Activated CD8-positive, alpha-beta T cell treated with anti-CD3 and anti-CD28 coated beads, Interleukin-2, amount 10 ng/mL, durations not matched to agents 7 days and 5 days (primary cell): ENCODE measurements at regions not wholly inside any gene's neighbourhood (a gene's known extent, or its start where the extent isn't known, plus 50 kb on each side); places are given as distances from the start of the nearest gene placed in this dataset.
"Not testable (repeated sequence)": the region's sequence is repeated elsewhere in the genome, so short reads cannot be mapped to it uniquely, and the experiment has no call there.

Source experiments
- ATAC-seq: fragments of 150-1000 bp; cut with Tn5 transposase; one replicate; pipeline ENCODE4 v1.10.0; 2021; ENCODE audit warnings: moderate library complexity
- CTCF ChIA-PET: fragments of 350-600 bp; sonication (Branson Sonifier 250); formaldehyde crosslinking; loops from one replicate; lab custom pipeline; 2021; ENCODE audit warnings: antibody characterized with exemption; lab: Charles Lee
- POLR2A ChIA-PET: fragments of 350-600 bp; sonication (Branson Sonifier 250); formaldehyde crosslinking; loops from one replicate; lab custom pipeline; 2021; ENCODE audit warnings: antibody characterized with exemption; lab: Charles Lee
- DNase-seq: peaks from one replicate; pipeline ENCODE4 v3.0.0-alpha.2; 2020
- H3K27ac Mint-ChIP-seq: one replicate; pipeline ENCODE4 v1.8.0; 2021; ENCODE audit warnings: mild to moderate bottlenecking, mixed read lengths
- H3K27me3 Mint-ChIP-seq: one replicate; pipeline ENCODE4 v1.8.0; 2021; ENCODE audit warnings: low read depth, mixed read lengths
- H3K36me3 Mint-ChIP-seq: one replicate; pipeline ENCODE4 v1.8.0; 2021; ENCODE audit warnings: low read depth, mixed read lengths
- H3K4me1 Mint-ChIP-seq: one replicate; pipeline ENCODE4 v1.8.0; 2021; ENCODE audit warnings: low read depth, mixed read lengths
- H3K4me3 Mint-ChIP-seq: one replicate; pipeline ENCODE4 v1.8.0; 2021; ENCODE audit warnings: mild to moderate bottlenecking, mixed read lengths
- H3K9me3 Mint-ChIP-seq: one replicate; pipeline ENCODE4 v1.8.0; 2022; ENCODE audit warnings: mixed read lengths; ENCODE audit not compliant: insufficient read depth

- H3K4me3 Mint-ChIP-seq, result no peak overlapping the region
- POLR2A ChIA-PET, result no interaction called here
- no peak for DNase-seq
- no peaks in the 10 kb centered on the region for H3K4me1 Mint-ChIP-seq
- peaks cover 10% of the 10 kb centered on the region for H3K9me3 Mint-ChIP-seq
- ATAC-seq, result no peak
- H3K27me3 Mint-ChIP-seq, result no peaks in the 10 kb centered on the region
- CTCF ChIA-PET, result no interaction called here
- H3K27ac Mint-ChIP-seq, result no peak overlapping the region
- no peaks in the 10 kb centered on the region for H3K36me3 Mint-ChIP-seq
These were observed 249.9 kb upstream of the THUMPD2 start for GRCh38 chr2:40028792-40029488.

GRCh38 chr2:40027968-40028367, 248.9 kb upstream of the THUMPD2 start:
- ATAC-seq (no peak), DNase-seq (no peak)
- Mint-ChIP-seq H3K27ac (no peak overlapping the region), H3K4me3 (no peak overlapping the region), H3K27me3 (no peaks in the 10 kb centered on the region), H3K4me1 (no peaks in the 10 kb centered on the region), H3K36me3 (no peaks in the 10 kb centered on the region), H3K9me3 (peaks cover 6% of the 10 kb centered on the region)
- CTCF ChIA-PET, result no interaction called here
- POLR2A ChIA-PET, result no interaction called here

- H3K9me3 Mint-ChIP-seq, result peaks cover 26% of the 10 kb centered on the region
- POLR2A ChIA-PET, H3K4me3 Mint-ChIP-seq, H3K36me3 Mint-ChIP-seq, H3K27ac Mint-ChIP-seq, H3K4me1 Mint-ChIP-seq, H3K27me3 Mint-ChIP-seq, DNase-seq, CTCF ChIA-PET, ATAC-seq: not testable (repeated sequence)
These were observed 246.2 kb upstream of the THUMPD2 start for GRCh38 chr2:40025276-40025675.

- peaks cover 33% of the 10 kb centered on the region for H3K9me3 Mint-ChIP-seq
- H3K4me3 Mint-ChIP-seq, result no peak overlapping the region
- H3K4me1 Mint-ChIP-seq, result no peaks in the 10 kb centered on the region
- no peak for ATAC-seq
- ChIA-PET POLR2A (no interaction called here), CTCF (no interaction called here)
- H3K36me3 Mint-ChIP-seq, result peaks cover 2% of the 10 kb centered on the region
- no peak overlapping the region for H3K27ac Mint-ChIP-seq
- DNase-seq, result no peak
- no peaks in the 10 kb centered on the region for H3K27me3 Mint-ChIP-seq
These were observed 241.9 kb upstream of the THUMPD2 start for GRCh38 chr2:40020997-40021396.

- DNase-seq (no peak), ATAC-seq (no peak)
- no peak overlapping the region for H3K4me3 Mint-ChIP-seq
- CTCF ChIA-PET, result no interaction called here
- no peak overlapping the region for H3K27ac Mint-ChIP-seq
- POLR2A ChIA-PET, result interaction anchor here (0.8 kb wide), 1 partner anchor 146 kb away, joined by 3 read pairs; no protein-coding TSS in a partner anchor
- no peaks in the 10 kb centered on the region for H3K27me3 Mint-ChIP-seq
- peaks cover 22% of the 10 kb centered on the region for H3K9me3 Mint-ChIP-seq
- H3K36me3 Mint-ChIP-seq, result peaks cover 2% of the 10 kb centered on the region
- no peaks in the 10 kb centered on the region for H3K4me1 Mint-ChIP-seq
These were observed 237.3 kb upstream of the THUMPD2 start for GRCh38 chr2:40016151-40016885.

GRCh38 chr2:40013962-40014361, 234.9 kb upstream of the THUMPD2 start:
- H3K27me3 Mint-ChIP-seq, H3K27ac Mint-ChIP-seq, CTCF ChIA-PET, H3K4me3 Mint-ChIP-seq, ATAC-seq, H3K4me1 Mint-ChIP-seq, POLR2A ChIA-PET, H3K36me3 Mint-ChIP-seq, H3K9me3 Mint-ChIP-seq, DNase-seq: not testable (repeated sequence)

- no peaks in the 10 kb centered on the region for H3K4me1 Mint-ChIP-seq
- H3K27me3 Mint-ChIP-seq, result no peaks in the 10 kb centered on the region
- H3K27ac Mint-ChIP-seq, result no peak overlapping the region
- POLR2A ChIA-PET, result no interaction called here
- no peak for ATAC-seq
- CTCF ChIA-PET, result no interaction called here
- no peaks in the 10 kb centered on the region for H3K36me3 Mint-ChIP-seq
- no peaks in the 10 kb centered on the region for H3K9me3 Mint-ChIP-seq
- H3K4me3 Mint-ChIP-seq, result no peak overlapping the region
- DNase-seq, result no peak
These were observed 225.3 kb upstream of the THUMPD2 start for GRCh38 chr2:40004336-40004735.

- CTCF ChIA-PET, result no interaction called here
- Mint-ChIP-seq H3K27ac (no peak overlapping the region), H3K27me3 (no peaks in the 10 kb centered on the region), H3K9me3 (no peaks in the 10 kb centered on the region), H3K36me3 (no peaks in the 10 kb centered on the region), H3K4me1 (no peaks in the 10 kb centered on the region), H3K4me3 (no peak overlapping the region)
- ATAC-seq, result no peak
- no peak for DNase-seq
- POLR2A ChIA-PET, result no interaction called here
These were observed 223.3 kb upstream of the THUMPD2 start for GRCh38 chr2:40002339-40002738.

GRCh38 chr2:39999864-40000263, 220.8 kb upstream of the THUMPD2 start:
- Mint-ChIP-seq H3K36me3 (no peaks in the 10 kb centered on the region), H3K9me3 (peaks cover 4% of the 10 kb centered on the region), H3K4me3 (no peak overlapping the region), H3K27me3 (no peaks in the 10 kb centered on the region), H3K4me1 (peaks cover 14% of the 10 kb centered on the region), H3K27ac (no peak overlapping the region)
- CTCF ChIA-PET, result no interaction called here
- POLR2A ChIA-PET, result no interaction called here
- no peak for DNase-seq
- ATAC-seq, result no peak

GRCh38 chr2:39998617-39999016, 219.6 kb upstream of the THUMPD2 start:
- H3K9me3 Mint-ChIP-seq, result peaks cover 4% of the 10 kb centered on the region
- DNase-seq, result no peak
- no peak for ATAC-seq
- no peaks in the 10 kb centered on the region for H3K27me3 Mint-ChIP-seq
- ChIA-PET CTCF (interaction anchor here (1.7 kb wide), 1 partner anchor 85 kb away, joined by 3 read pairs; no protein-coding TSS in a partner anchor), POLR2A (no interaction called here)
- no peak overlapping the region for H3K4me3 Mint-ChIP-seq
- H3K36me3 Mint-ChIP-seq, result no peaks in the 10 kb centered on the region
- peaks cover 15% of the 10 kb centered on the region for H3K4me1 Mint-ChIP-seq
- no peak overlapping the region for H3K27ac Mint-ChIP-seq

GRCh38 chr2:39996653-39997080, 217.6 kb upstream of the THUMPD2 start:
- Mint-ChIP-seq H3K9me3 (peaks cover 4% of the 10 kb centered on the region), H3K36me3 (no peaks in the 10 kb centered on the region), H3K4me1 (peaks cover 15% of the 10 kb centered on the region), H3K27ac (no peak overlapping the region), H3K4me3 (no peak overlapping the region), H3K27me3 (no peaks in the 10 kb centered on the region)
- POLR2A ChIA-PET, result no interaction called here
- CTCF ChIA-PET, result no interaction called here
- DNase-seq (no peak), ATAC-seq (peak; percentile 51)

- Mint-ChIP-seq H3K9me3 (peaks cover 4% of the 10 kb centered on the region), H3K4me1 (peaks cover 15% of the 10 kb centered on the region), H3K27me3 (no peaks in the 10 kb centered on the region), H3K4me3 (no peak overlapping the region), H3K36me3 (no peaks in the 10 kb centered on the region), H3K27ac (no peak overlapping the region)
- ChIA-PET POLR2A (no interaction called here), CTCF (no interaction called here)
- ATAC-seq, result no peak
- DNase-seq, result no peak
These were observed 216.1 kb upstream of the THUMPD2 start for GRCh38 chr2:39995005-39995737.
